ENCODE measurements at regions not wholly inside any gene's neighbourhood (a gene's known extent, or its start where the extent isn't known, plus 50 kb on each side); places are given as distances from the start of the nearest gene placed in this dataset.

- no peaks in the 10 kb centered on the region for H3K36me3 ChIP-seq
- WGBS, 2 donors (ENCODE audit: low coverage in 1 of 2): 100% methylated on average over 1 of the region's 2 CpGs; no CpG with 5 or more reads in 1 of the 2 donors
- H3K9me3 ChIP-seq: no peaks in the 10 kb centered on the region
- H3K4me3 ChIP-seq: no peak overlapping the region
- peaks cover 0 to 28% (median 0%) of the 10 kb centered on the region in 3 donors for H3K4me1 ChIP-seq
- no peaks in the 10 kb centered on the region for H3K27me3 ChIP-seq
- TF ChIP-seq CTCF (IDR thresholded peaks at IDR 0.05) (no peak), POLR2A (IDR thresholded peaks at IDR 0.05) (no peak), EP300 (IDR thresholded peaks at IDR 0.05) (no peak), POLR2AphosphoS5 (IDR thresholded peaks at IDR 0.05) (no peak)
- H3K27ac ChIP-seq: no peak overlapping the region
- no peak for ATAC-seq
These were observed 133.4 kb upstream of the ANKRD1 start for GRCh38 chr10:91054325-91054724.

- Histone ChIP-seq H3K27ac (no peak overlapping the region), H3K36me3 (no peaks in the 10 kb centered on the region), H3K4me1 (no peaks in the 10 kb centered on the region), H3K4me3 (no peak overlapping the region), H3K27me3 (no peaks in the 10 kb centered on the region), H3K9me3 (no peaks in the 10 kb centered on the region)
- no peak for ATAC-seq
- no peak for TF ChIP-seq EP300 (IDR thresholded peaks at IDR 0.05)
- TF ChIP-seq POLR2A (IDR thresholded peaks at IDR 0.05): no peak
- TF ChIP-seq CTCF (IDR thresholded peaks at IDR 0.05): no peak
- TF ChIP-seq POLR2AphosphoS5 (IDR thresholded peaks at IDR 0.05): no peak
These were observed 140.3 kb upstream of the ANKRD1 start for GRCh38 chr10:91061187-91061586.

GRCh38 chr10:91061608-91062007 lies 140.7 kb upstream of the ANKRD1 start:
- Histone ChIP-seq H3K4me1 (no peaks in the 10 kb centered on the region), H3K36me3 (no peaks in the 10 kb centered on the region), H3K27me3 (no peaks in the 10 kb centered on the region), H3K27ac (no peak overlapping the region), H3K9me3 (no peaks in the 10 kb centered on the region), H3K4me3 (no peak overlapping the region)
- TF ChIP-seq POLR2A (IDR thresholded peaks at IDR 0.05) (no peak), POLR2AphosphoS5 (IDR thresholded peaks at IDR 0.05) (peak; percentile 39)
- 20 to 50% methylated on average over 1 to 2 of the region's 2 CpGs for WGBS, 2 donors (ENCODE audit: low coverage in 1 of 2)
- ATAC-seq: no peak

GRCh38 chr10:91062091-91062490 lies 141.2 kb upstream of the ANKRD1 start:
- 59 to 67% methylated on average over 3 of the region's 3 CpGs for WGBS, 2 donors (ENCODE audit: low coverage in 1 of 2)
- ATAC-seq: no peak
- Histone ChIP-seq H3K4me3 (no peak overlapping the region), H3K9me3 (no peaks in the 10 kb centered on the region), H3K36me3 (no peaks in the 10 kb centered on the region), H3K27ac (no peak overlapping the region), H3K4me1 (no peaks in the 10 kb centered on the region), H3K27me3 (no peaks in the 10 kb centered on the region)
- no peak for TF ChIP-seq POLR2A (IDR thresholded peaks at IDR 0.05)
- no peak for TF ChIP-seq EP300 (IDR thresholded peaks at IDR 0.05)
- TF ChIP-seq POLR2AphosphoS5 (IDR thresholded peaks at IDR 0.05): no peak
- TF ChIP-seq CTCF (IDR thresholded peaks at IDR 0.05): no peak

GRCh38 chr10:91071786-91072185 lies 148.7 kb upstream of the PCGF5 start:
- TF ChIP-seq CTCF (IDR thresholded peaks at IDR 0.05): no peak
- no peak for TF ChIP-seq POLR2AphosphoS5 (IDR thresholded peaks at IDR 0.05)
- no peak for TF ChIP-seq POLR2A (IDR thresholded peaks at IDR 0.05)
- TF ChIP-seq EP300 (IDR thresholded peaks at IDR 0.05): no peak
- Histone ChIP-seq H3K4me3 (no peak overlapping the region), H3K36me3 (no peaks in the 10 kb centered on the region), H3K9me3 (no peaks in the 10 kb centered on the region), H3K4me1 (peaks cover 0 to 3% (median 0%) of the 10 kb centered on the region in 3 donors), H3K27me3 (no peaks in the 10 kb centered on the region), H3K27ac (no peak overlapping the region)
- ATAC-seq: no peak
- WGBS, 2 donors (ENCODE audit: low coverage in 1 of 2): 64 to 100% methylated on average over 1 of the region's 1 CpG
